ENCODE measurements at regions not wholly inside any gene's neighbourhood (a gene's known extent, or its start where the extent isn't known, plus 50 kb on each side); places are given as distances from the start of the nearest gene placed in this dataset.

DNA sequence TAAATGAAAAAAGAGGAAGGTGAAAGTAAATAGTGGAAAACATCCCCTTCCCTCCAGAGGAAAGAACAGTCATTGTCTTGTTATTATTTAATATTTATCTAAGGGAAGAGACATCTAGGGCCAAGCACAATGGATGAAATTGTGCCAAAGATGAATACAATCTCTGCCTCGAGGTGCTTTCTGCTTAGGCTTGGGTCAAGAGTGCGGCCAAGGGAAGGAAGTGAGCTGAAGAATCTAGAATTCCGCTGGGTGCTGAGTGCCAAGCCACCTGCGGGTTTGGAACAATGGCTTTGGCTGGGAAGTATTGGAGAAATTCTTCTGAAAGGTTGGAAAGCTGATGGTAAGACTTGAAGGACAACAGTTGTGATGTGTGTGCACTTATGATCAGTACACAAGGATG is 531.3 kb upstream of the FZD8 start:
- TF ChIP-seq, protein P1, sequence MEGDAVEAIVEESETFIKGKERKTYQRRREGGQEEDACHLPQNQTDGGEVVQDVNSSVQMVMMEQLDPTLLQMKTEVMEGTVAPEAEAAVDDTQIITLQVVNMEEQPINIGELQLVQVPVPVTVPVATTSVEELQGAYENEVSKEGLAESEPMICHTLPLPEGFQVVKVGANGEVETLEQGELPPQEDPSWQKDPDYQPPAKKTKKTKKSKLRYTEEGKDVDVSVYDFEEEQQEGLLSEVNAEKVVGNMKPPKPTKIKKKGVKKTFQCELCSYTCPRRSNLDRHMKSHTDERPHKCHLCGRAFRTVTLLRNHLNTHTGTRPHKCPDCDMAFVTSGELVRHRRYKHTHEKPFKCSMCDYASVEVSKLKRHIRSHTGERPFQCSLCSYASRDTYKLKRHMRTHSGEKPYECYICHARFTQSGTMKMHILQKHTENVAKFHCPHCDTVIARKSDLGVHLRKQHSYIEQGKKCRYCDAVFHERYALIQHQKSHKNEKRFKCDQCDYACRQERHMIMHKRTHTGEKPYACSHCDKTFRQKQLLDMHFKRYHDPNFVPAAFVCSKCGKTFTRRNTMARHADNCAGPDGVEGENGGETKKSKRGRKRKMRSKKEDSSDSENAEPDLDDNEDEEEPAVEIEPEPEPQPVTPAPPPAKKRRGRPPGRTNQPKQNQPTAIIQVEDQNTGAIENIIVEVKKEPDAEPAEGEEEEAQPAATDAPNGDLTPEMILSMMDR (IDR thresholded peaks at IDR 0.05 in 4 of 5, conservative IDR thresholded peaks at IDR 0.05 in 1 of 5), result no peak
- no peak for TF ChIP-seq POLR2A (IDR thresholded peaks at IDR 0.05)

Data from gastrocnemius medialis (tissue), 4 donors.